ENCODE measurements at regions not wholly inside any gene's neighbourhood (a gene's known extent, or its start where the extent isn't known, plus 50 kb on each side); places are given as distances from the start of the nearest gene placed in this dataset.

DNA sequence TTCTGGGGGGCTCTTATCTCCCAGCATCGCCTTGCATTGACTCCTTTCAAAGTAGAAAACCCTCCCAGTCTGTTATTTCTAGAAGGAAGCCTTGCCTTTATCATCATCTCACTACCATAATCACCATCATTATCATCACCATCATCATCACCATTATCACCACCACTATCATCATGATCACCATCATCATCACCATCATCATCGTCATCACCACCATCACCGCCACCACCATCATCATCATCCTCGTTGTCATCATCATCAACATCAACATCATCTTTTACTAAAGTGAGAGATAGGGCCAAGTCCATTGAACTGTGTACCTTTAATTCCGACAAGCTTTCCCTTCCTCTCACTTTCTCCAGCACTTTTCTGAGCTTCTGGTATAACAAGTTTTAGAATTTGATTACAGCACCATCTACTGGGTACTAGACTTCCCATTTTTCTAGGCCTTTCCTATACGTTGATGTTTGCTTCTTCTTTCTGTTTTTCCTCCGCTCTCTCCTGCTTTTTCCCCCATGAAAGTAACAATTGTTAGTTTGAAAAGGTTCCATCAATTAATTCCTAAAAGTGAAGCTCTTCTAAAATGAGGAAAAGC, 226.4 kb downstream of the BUB3 start:
- TF ChIP-seq, protein P1, sequence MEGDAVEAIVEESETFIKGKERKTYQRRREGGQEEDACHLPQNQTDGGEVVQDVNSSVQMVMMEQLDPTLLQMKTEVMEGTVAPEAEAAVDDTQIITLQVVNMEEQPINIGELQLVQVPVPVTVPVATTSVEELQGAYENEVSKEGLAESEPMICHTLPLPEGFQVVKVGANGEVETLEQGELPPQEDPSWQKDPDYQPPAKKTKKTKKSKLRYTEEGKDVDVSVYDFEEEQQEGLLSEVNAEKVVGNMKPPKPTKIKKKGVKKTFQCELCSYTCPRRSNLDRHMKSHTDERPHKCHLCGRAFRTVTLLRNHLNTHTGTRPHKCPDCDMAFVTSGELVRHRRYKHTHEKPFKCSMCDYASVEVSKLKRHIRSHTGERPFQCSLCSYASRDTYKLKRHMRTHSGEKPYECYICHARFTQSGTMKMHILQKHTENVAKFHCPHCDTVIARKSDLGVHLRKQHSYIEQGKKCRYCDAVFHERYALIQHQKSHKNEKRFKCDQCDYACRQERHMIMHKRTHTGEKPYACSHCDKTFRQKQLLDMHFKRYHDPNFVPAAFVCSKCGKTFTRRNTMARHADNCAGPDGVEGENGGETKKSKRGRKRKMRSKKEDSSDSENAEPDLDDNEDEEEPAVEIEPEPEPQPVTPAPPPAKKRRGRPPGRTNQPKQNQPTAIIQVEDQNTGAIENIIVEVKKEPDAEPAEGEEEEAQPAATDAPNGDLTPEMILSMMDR (conservative IDR thresholded peaks at IDR 0.05; ENCODE audit: low read depth, low read length), result peak; percentile 56
- H3K4me3 ChIP-seq (ENCODE audit: low read depth, low read length), result no peak overlapping the region
- DNase-seq (ENCODE audit: low read depth), result no peak

DNA sequence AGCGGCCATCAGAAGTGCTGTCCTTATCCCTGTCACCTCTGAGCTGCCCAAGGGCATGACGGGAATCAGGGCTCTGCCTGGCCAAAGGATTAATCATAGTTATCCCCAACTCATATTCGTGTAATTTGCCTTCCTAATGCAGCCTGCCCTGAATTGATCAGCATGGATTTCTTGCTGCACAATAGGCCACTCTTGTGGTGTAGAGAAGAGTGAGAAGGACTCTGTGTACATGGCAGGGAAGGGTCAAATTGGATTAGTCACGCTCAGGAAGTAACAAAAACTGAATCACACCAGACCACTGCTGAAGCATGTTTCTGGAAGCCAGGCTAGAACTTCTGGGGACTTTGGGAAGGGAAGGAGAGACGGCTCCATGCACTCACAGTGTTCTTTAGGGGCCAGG, 227.0 kb downstream of the BUB3 start:
- TF ChIP-seq, protein P1 (conservative IDR thresholded peaks at IDR 0.05; ENCODE audit: low read depth, low read length), result no peak
- H3K4me3 ChIP-seq (ENCODE audit: low read depth, low read length), result no peak overlapping the region
- DNase-seq (ENCODE audit: low read depth), result no peak

DNA sequence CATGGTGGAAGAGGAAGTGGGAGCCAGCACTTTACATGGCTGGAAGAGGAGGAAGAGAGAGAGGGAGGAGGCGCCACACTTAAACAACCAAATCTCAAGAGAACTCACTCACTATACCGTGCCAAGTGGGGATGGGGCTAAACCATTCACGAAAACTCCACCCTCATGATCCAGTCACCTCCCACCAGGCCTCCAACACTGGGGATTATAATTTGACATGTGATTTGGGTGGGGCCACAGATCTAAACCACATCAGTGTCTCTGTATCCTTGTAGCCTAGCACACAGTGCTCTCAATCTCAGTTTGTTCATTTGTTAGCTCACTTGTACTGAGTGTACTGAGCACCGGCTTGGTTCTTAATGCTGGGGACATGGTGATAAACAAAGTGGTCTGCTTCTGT, 228.3 kb downstream of the BUB3 start:
- H3K4me3 ChIP-seq (ENCODE audit: low read depth, low read length), result no peak overlapping the region

DNA sequence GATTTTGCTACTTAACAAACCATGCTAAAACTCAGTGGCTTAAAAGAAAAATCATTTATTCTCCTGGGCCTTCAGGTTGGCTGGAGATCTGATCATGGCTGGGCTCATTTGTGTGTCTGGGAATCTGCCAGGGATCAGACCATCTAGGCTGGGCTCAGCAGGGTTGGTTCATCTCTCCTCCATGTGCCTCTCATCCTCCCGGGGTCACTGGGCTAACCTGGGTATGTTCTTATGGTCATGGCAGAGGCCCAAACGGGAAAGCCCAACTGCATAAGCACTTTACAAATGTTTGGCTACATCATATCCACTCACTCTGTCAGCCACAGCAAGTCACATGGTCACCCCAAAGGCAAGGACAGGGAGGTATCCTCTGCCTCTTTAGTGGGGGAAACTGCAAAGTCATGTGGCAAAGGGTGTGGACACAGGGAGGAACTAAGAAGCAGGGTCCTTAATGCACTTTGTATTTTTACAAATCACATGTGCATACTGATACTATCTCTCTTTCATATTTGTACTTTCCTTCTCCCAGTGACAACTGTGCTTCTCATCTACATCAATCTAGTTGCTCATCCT, 231.4 kb downstream of the BUB3 start:
- H3K4me3 ChIP-seq (ENCODE audit: low read depth, low read length), result no peak overlapping the region
- TF ChIP-seq, protein P1 (conservative IDR thresholded peaks at IDR 0.05; ENCODE audit: low read depth, low read length), result no peak
- no peak for DNase-seq (ENCODE audit: low read depth)

More for the DNA sequence above, 228.3 kb downstream of the BUB3 start:
- no peak for DNase-seq (ENCODE audit: low read depth)
- TF ChIP-seq, protein P1 (conservative IDR thresholded peaks at IDR 0.05; ENCODE audit: low read depth, low read length), result no peak

DNA sequence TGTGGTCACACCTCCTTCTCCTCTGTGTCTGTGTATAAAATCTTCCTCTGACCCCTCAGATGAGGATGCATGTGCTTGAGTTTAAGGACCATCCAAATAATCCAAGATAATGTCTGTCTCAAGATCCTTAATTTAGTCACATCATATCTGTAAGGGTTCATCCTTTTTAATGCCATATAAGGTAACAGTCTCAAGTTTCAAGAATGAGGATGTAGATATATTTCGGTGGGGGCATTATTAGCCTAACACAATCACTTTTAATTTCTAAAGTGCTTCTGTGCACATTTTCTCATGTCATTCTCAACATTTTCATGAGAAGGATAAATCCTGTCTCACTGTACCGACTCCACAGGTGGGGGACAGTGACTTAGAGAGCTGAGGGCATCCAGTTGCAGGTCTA, 235.3 kb downstream of the BUB3 start:
- TF ChIP-seq, protein P1 (conservative IDR thresholded peaks at IDR 0.05; ENCODE audit: low read depth, low read length), result no peak
- no peak for DNase-seq (ENCODE audit: low read depth)
- no peak overlapping the region for H3K4me3 ChIP-seq (ENCODE audit: low read depth, low read length)

DNA sequence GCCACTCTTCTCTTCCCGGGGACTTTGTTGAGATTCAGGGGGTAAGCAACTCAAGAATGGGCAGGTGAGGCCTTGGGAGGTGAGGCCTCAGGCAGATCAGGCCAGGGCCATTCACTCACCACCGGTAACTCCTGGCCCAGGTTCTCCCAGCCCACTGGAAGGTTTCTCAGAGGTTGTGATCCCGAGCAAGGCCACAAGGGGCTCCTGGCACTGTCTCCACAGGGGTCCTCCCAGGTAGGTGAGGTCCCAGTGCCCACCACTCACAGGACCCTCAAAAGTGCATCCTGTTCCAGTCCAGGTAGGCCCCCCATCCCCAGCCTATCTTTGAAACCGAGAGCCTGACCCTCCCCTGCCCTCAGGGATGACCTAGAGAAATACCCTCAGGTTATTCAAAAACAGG, 236.1 kb downstream of the BUB3 start:
- no peak overlapping the region for H3K4me3 ChIP-seq (ENCODE audit: low read depth, low read length)
- DNase-seq (ENCODE audit: low read depth), result no peak
- TF ChIP-seq, protein P1 (conservative IDR thresholded peaks at IDR 0.05; ENCODE audit: low read depth, low read length), result peak; percentile 2

DNA sequence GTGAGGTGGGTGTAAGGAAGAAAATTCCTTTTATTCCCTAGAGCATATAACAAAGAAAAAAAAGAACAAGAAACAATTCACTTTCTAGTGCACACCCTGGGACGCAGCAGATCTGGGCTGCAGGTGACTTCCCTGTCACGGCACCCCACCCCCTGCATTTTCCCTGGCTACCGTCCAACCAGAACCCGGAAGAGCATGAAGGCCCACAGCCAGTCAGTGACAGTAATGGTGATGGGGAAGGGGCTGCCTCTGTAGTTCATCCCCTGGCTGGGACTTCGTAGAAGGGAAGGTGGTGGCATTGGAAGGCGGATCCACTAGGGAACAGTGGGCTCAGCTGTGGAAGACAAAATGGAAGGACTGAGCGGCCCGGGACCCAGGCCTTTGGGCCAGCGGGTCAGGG, 236.7 kb downstream of the BUB3 start:
- no peak overlapping the region for H3K4me3 ChIP-seq (ENCODE audit: low read depth, low read length)
- TF ChIP-seq, protein P1 (conservative IDR thresholded peaks at IDR 0.05; ENCODE audit: low read depth, low read length), result no peak

More for the DNA sequence above, 236.7 kb downstream of the BUB3 start:
- no peak for DNase-seq (ENCODE audit: low read depth)

Measured in epithelial cell of proximal tubule (primary cell).